ENCODE measurements at regions not wholly inside any gene's neighbourhood (a gene's known extent, or its start where the extent isn't known, plus 50 kb on each side); places are given as distances from the start of the nearest gene placed in this dataset.

GRCh38 chr2:9738535-9739496, 104.5 kb upstream of the TAF1B start:
- peak; percentile 11 for DNase-seq

GRCh38 chr2:9739531-9739964, 103.7 kb upstream of the TAF1B start:
- peak; percentile 69 for DNase-seq

GRCh38 chr2:9740382-9741073, 102.7 kb upstream of the TAF1B start:
- DNase-seq: no peak

GRCh38 chr2:9741110-9741509, 102.2 kb upstream of the TAF1B start:
- DNase-seq: no peak

- DNase-seq: no peak
Observed at GRCh38 chr2:9742601-9743000, 100.7 kb upstream of the TAF1B start.

- DNase-seq: no peak
Observed at GRCh38 chr2:9744256-9745004, 98.8 kb upstream of the TAF1B start.

GRCh38 chr2:9745153-9745899, 97.9 kb upstream of the TAF1B start:
- DNase-seq: no peak

- no peak for DNase-seq
Observed at GRCh38 chr2:9747396-9747795, 95.9 kb upstream of the TAF1B start.

GRCh38 chr2:9748577-9748976, 94.7 kb upstream of the TAF1B start:
- no peak for DNase-seq

- no peak for DNase-seq
Observed at GRCh38 chr2:9749546-9750223, 93.6 kb upstream of the TAF1B start.

GRCh38 chr2:9750224-9751215, 92.8 kb upstream of the TAF1B start:
- DNase-seq: no peak

GRCh38 chr2:9751831-9752230, 91.4 kb upstream of the TAF1B start:
- DNase-seq: no peak

- DNase-seq: peak; percentile 85
Observed at GRCh38 chr2:9752441-9753275, 90.6 kb upstream of the TAF1B start.

GRCh38 chr2:9753276-9753600, 90.0 kb upstream of the TAF1B start:
- peak; percentile 66 for DNase-seq

- peak; percentile 52 for DNase-seq
Observed at GRCh38 chr2:9753665-9754531, 89.4 kb upstream of the TAF1B start.

GRCh38 chr2:9754532-9754887, 88.8 kb upstream of the TAF1B start:
- no peak for DNase-seq

- DNase-seq: no peak
Observed at GRCh38 chr2:9755008-9755407, 88.3 kb upstream of the TAF1B start.

GRCh38 chr2:9755638-9756037, 87.6 kb upstream of the TAF1B start:
- no peak for DNase-seq

- no peak for DNase-seq
Observed at GRCh38 chr2:9756692-9757250, 86.5 kb upstream of the TAF1B start.

Measured in CD4-positive, alpha-beta T cell treated with Interleukin-17A for 4 hours (primary cell).